GM21360 (cell line): ENCODE measurements at regions not wholly inside any gene's neighbourhood (a gene's known extent, or its start where the extent isn't known, plus 50 kb on each side); places are given as distances from the start of the nearest gene placed in this dataset.
A peak's percentile ranks its signal among the peaks of the same experiment; 100 is the strongest.

Experiments
- ATAC-seq: cut with Tn5 transposase; IDR thresholded peaks from one replicate; pipeline ENCODE4 v1.9.1; 2021; ENCODE audit warnings: mild to moderate bottlenecking, moderate library complexity; ENCODE audit not compliant: unreplicated experiment

- no peak for ATAC-seq
Measured at GRCh38 chrX:16440446-16440845, 209.5 kb upstream of the S100G start.

- ATAC-seq, result no peak
Measured at GRCh38 chrX:16444353-16444752, 205.6 kb upstream of the S100G start.

- peak; percentile 84 for ATAC-seq
Measured at GRCh38 chrX:16445166-16445752, 204.7 kb upstream of the S100G start.

DNA sequence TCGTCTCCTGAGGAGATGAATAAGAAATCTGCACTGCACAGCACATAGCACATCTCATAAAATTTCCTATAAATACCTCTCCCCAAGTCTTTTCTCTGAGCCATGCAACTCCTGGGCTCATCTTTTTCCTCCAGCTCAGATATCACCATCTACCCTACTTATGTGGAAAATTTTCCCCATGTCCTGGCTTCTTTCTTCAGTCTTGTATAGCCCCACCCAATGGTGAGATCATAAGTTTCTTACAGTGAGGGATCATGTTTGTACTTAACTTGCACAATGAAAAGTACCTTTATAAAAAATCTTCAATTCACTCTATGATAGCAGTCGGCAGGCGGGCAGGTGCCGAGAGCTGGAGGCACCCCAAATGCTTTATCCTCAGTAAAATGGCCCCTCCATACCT lies 198.6 kb upstream of the S100G start:
- ATAC-seq, result no peak

GRCh38 chrX:16454926-16455325 lies 195.0 kb upstream of the S100G start:
- ATAC-seq, result no peak

DNA sequence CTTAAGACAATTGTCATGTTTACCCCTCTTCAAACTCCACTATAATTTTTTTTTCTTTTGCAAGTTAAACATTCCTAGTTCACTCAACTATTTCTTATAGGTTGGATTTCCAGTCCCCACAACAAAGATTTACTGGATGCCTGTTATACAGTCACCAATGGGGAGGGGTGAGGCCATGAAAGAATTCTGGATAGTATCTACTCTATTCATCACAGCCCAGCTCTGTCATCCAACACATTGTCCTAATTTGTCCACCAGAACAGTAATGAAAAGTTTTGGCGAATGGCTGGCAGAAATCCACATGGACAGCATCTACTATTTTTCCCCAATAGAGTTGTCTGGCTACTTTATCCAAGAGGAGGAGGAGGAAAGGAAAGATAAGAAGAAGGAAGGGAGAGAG lies 192.7 kb upstream of the S100G start:
- no peak for ATAC-seq

DNA sequence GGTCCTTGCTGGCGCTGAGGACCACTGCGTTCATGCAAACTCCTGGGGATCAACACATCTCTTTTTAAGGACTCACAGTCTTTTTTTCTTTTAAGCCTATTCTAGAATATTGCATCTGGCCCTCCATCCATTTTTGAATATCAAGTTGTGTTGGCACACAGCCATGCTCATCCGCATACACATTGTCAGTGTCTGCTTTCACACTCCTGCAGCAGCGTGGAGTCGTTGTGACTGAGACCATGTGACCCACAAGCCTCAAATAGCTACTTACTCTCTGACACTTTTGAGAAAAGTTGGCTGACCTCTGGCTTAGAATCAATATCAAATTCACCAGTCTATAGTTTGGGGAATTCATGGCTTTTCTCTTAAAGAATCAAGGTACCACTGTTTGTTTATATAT lies 191.8 kb upstream of the S100G start:
- no peak for ATAC-seq

DNA sequence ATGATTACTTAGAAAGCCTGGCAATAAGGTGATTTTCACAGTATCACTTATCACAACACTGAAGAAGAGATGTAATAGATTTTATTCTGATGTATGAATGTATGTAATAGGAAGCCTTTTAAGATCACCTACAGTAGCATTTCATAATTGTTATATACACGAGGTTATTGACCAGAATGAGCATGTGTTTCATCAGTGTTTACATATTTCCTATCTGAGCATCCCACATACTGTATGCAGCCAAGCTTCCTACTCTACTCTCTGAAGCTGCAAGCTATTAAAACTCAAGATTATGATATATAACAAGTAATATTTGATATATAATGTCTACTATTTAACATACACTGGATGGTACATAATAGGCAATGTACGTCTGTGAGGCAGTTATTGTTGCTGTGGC lies 190.9 kb upstream of the S100G start:
- no peak for ATAC-seq

- ATAC-seq, result no peak
Measured at GRCh38 chrX:16461968-16462367, 188.0 kb upstream of the S100G start.

GRCh38 chrX:16462912-16463311 lies 187.0 kb upstream of the S100G start:
- no peak for ATAC-seq

DNA sequence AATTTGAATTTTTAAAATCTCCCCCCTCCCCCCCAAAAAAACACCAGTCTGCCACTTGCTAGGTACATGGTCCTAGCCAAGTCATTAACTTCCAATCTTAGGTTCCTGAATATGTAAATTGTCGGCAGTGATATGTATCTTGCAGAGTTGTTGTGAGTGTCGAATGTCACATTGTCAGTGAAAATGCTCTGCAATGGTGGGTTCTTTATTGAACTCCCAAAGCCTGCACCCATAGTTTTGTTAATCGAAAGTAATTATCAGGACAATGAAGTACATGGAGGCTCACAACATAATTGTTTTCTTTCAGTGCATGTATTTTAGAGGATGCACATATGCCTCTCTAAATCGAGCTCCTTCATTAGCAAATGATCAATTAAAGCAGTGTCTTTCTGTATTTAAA lies 185.6 kb upstream of the S100G start:
- ATAC-seq, result no peak

DNA sequence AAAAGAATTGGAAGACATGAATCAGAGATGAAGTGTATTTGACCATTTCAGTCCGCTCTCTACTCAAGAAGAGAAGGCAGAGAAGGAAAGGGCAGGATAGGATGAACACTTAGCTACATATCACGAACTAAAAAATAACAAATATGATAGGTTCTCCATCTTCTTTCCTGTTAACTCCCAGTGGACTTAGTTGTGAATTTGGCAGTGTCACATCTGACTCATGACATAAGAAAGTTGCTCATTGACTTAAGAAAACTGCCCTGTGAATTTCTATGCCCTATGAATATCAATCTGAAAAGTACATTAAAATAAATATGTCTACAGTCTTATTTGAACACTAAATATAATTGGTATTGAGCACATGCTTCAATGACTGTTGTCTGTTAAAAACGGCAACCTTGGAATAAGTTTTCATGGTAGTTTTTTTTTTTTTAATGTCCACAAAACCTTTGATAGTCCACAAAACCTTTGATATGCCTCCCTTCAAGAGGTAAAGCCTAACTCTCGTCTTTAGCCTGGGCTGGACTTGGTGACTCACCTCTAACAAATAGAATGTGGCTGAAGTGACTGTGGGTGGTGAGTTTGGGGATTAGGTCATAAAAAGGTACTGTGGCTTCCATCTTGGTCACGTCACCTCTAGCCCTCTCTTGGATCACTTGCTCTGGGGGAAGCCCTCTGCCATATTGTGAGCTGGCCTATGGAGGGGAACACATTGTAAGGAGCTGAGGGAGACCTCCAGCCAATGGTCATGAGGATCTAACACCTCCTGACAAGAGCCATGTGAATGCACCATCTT lies 184.7 kb upstream of the S100G start:
- ATAC-seq, result no peak

- ATAC-seq, result no peak
Measured at GRCh38 chrX:16466640-16467432, 183.1 kb upstream of the S100G start.

GRCh38 chrX:16469870-16470269 lies 180.1 kb upstream of the S100G start:
- ATAC-seq, result no peak

DNA sequence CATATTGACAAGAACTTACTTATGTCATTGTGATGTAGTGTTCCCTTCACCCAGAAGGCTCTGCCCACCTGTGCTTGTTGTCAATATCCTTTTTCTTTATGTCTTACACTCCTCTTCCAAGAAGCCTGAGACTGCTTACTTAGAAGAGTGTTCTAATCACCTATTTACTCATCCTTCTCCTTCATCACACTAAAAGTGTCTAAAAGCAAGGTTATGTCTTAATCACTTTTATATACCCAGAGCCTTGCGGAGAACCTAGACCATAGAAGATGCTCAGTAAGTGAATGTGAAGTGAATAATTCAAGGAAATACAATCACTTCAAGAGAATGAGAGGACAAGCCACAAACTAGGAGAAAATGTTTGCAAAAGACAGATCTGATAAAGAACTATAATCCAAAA lies 177.6 kb upstream of the S100G start:
- ATAC-seq, result no peak

GRCh38 chrX:16474511-16474910 lies 175.4 kb upstream of the S100G start:
- no peak for ATAC-seq

DNA sequence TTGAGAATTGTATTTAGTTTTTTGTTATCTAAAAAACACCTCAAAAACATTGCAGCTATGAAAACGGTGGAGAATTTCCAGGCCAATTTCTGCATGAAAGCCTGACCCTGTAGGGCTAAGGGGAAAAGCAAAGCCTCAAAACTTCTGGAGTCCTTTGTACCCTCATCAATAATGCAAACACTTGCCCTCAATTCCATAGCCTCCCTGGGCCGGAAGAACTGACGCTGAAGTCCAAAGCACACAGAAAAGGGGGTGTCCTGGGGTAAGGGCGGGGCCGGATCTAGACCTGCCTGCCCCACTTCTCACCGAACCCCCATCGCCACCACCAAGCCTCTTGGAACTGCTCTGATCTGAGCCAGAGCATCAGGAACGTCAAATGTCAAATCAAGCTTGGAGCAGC lies 173.9 kb upstream of the S100G start:
- no peak for ATAC-seq

GRCh38 chrX:16476692-16477091 lies 173.3 kb upstream of the S100G start:
- no peak for ATAC-seq

GRCh38 chrX:16479206-16479869 lies 170.6 kb upstream of the S100G start:
- ATAC-seq, result no peak

- no peak for ATAC-seq
Measured at GRCh38 chrX:16480049-16480448, 169.9 kb upstream of the S100G start.

DNA sequence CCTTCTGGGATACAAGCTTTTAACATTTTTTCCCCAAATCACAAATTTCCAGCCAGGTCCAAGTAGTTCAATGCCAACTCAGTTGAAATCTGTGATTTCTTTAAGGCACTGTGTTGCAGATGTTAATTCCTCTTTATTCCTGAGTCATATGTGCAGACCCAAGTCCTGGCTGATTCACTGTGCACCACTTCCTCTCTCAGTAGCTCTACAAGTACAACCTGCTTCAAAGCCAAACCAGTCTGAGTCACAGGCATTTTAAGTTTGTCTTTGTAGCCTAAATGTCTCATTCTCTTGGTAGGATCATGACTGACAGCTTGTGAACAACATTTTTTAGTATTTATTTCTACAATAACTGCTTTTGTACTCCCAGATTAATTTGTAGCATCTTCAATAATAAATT lies 165.6 kb upstream of the S100G start:
- peak; percentile 54 for ATAC-seq
